MCF 10A (cell line): ENCODE measurements at regions not wholly inside any gene's neighbourhood (a gene's known extent, or its start where the extent isn't known, plus 50 kb on each side); places are given as distances from the start of the nearest gene placed in this dataset.

Experiments used
- BruUV-seq: library from RNA; stranded (reverse); fragments of 400-500 nt; replicated peaks from 2 replicates; lab custom pipeline; 2021; lab: Mats Ljungman, UMichigan
- CTCF ChIA-PET: fragments of 300-600 bp; sonication (Branson Sonifier 250); formaldehyde crosslinking; extraction: SDS; loops from one replicate; lab custom pipeline; 2021; ENCODE audit warnings: antibody characterized with exemption, inconsistent platforms; lab: Yijun Ruan, JAX
- POLR2A ChIA-PET: fragments of 300-600, 350-650 bp; sonication (Branson Sonifier 250); formaldehyde crosslinking; extraction: SDS; loops from one replicate; lab custom pipeline; 2020; ENCODE audit warnings: antibody characterized with exemption, inconsistent platforms; lab: Yijun Ruan, JAX
- DNase-seq: peaks from one replicate; pipeline ENCODE4 v3.0.0-alpha.2; 2018; ENCODE audit not compliant: unreplicated experiment
- H3K27ac Mint-ChIP-seq: one replicate; pipeline ENCODE4 v1.8.0; 2022; ENCODE audit warnings: mild to moderate bottlenecking, low read depth, mixed read lengths; ENCODE audit not compliant: unreplicated experiment
- H3K27me3 Mint-ChIP-seq: one replicate; pipeline ENCODE4 v1.8.0; 2022; ENCODE audit warnings: mixed read lengths; ENCODE audit not compliant: insufficient read depth, unreplicated experiment
- H3K36me3 Mint-ChIP-seq: one replicate; pipeline ENCODE4 v1.8.0; 2022; ENCODE audit warnings: mild to moderate bottlenecking, moderate library complexity, mixed read lengths; ENCODE audit not compliant: insufficient read depth, unreplicated experiment
- H3K4me1 Mint-ChIP-seq: one replicate; pipeline ENCODE4 v1.8.0; 2022; ENCODE audit warnings: mixed read lengths; ENCODE audit not compliant: insufficient read depth, unreplicated experiment
- H3K4me3 Mint-ChIP-seq: one replicate; pipeline ENCODE4 v1.8.0; 2022; ENCODE audit warnings: mild to moderate bottlenecking, moderate library complexity, mixed read lengths; ENCODE audit not compliant: unreplicated experiment
- H3K9me3 Mint-ChIP-seq: one replicate; pipeline ENCODE4 v1.8.0; 2022; ENCODE audit warnings: mixed read lengths; ENCODE audit not compliant: unreplicated experiment
- CTCF ChIP-seq: fragments of 200-600 bp; IDR thresholded peaks from one replicate; pipeline ENCODE4 v1.8.0; 2022; ENCODE audit warnings: antibody characterized with exemption, mild to moderate bottlenecking; ENCODE audit not compliant: unreplicated experiment
- intact Hi-C: fragments of 100-400 bp; cut with micrococcal nuclease; formaldehyde crosslinking; loops from 2 replicates; pipeline ENCODE4 v1.14.1; 2022

DNA sequence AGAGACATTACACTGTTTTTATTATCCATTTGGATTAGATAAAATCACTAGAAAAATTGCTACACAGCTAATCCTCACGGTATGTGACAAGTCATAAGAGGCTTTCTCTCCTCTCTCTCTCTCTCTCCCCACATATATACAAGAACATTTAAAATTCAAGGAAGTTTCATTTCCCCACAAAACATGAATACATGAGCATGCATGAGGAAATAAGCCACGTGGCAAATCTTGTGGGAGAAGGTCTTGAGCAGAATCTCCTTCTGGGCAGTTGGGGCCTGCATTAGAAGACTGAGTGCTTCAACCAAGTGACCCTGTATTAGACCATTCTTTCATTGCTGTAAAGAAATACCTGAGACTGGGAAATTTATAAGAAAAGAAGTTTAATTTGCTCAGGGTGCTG is 1313.1 kb downstream of the MRPL39 start:
- BruUV-seq: no TSS peak
- CTCF ChIA-PET: no interaction called here
- POLR2A ChIA-PET: interaction anchor here (0.5 kb wide), 1 partner anchor 279 kb away, joined by 3 read pairs; no protein-coding TSS in a partner anchor

DNA sequence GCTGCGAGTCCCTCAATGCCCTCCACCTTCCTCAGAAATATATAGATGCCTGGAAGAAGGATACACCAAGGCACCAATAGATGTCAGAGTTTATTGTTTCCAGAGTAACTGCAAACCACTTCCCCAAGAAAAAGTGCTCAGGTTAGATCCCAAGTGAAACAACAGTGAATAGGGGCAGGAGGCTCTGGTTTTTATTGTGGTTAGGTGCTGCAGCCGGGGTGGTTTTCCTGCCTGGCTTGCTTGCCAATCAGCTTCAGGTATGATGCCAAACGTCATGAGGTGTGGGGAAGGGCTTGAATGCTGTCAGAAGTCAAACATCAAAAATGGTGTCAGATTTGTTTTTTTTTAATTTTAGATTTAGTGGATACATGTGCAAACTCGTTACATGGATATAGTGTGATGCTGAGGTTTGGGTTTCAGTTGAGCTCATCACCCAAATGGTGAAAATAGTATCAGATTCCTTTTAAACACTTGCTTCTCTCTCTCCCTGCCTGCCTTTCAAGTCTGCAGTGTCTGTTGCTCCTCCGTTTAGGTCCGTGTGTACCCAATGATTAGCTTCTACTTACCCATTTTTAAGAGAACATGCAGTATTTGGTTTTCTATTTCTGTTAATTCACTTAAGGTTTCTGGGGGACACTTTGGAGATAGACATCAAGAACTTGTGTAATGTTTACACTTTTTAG is 1317.0 kb downstream of the MRPL39 start:
- ChIA-PET CTCF (no interaction called here), POLR2A (interaction anchor here (1.6 kb wide), 1 partner anchor 10 kb away, joined by 3 read pairs; no protein-coding TSS in a partner anchor)
- Mint-ChIP-seq H3K36me3 (no peaks in the 10 kb centered on the region), H3K9me3 (no peaks in the 10 kb centered on the region), H3K27me3 (no peaks in the 10 kb centered on the region), H3K4me1 (no peaks in the 10 kb centered on the region), H3K4me3 (no peak overlapping the region), H3K27ac (no peak overlapping the region)
- intact Hi-C loops: no loop called here
- no TSS peak for BruUV-seq
- no peak for TF ChIP-seq CTCF
- DNase-seq: no peak

More for the DNA sequence above, 1313.1 kb downstream of the MRPL39 start:
- H3K9me3 Mint-ChIP-seq: no peaks in the 10 kb centered on the region
- no peaks in the 10 kb centered on the region for H3K27me3 Mint-ChIP-seq
- intact Hi-C loops: no loop called here
- no peak for DNase-seq
- H3K36me3 Mint-ChIP-seq: no peaks in the 10 kb centered on the region
- no peak overlapping the region for H3K27ac Mint-ChIP-seq
- no peak for TF ChIP-seq CTCF
- no peaks in the 10 kb centered on the region for H3K4me1 Mint-ChIP-seq
- no peak overlapping the region for H3K4me3 Mint-ChIP-seq

DNA sequence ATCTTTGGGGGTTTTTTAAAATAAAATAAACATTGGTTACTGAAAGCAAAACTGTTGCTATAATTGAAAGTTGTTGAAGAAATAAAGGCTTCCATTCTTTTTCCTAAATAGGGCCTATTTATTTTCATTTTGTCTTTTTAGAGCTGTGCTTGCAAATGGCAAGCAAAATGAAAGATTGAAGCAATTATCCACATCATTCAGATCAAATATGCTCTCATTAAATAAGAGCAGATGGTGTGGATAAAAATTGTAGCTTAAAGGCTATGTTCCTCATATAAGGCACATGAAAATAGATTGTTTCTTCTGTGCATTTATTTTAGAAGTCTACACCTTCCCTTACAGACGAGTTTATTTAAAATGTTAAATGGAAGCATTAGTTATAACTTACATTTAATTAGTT is 1317.7 kb downstream of the MRPL39 start:
- BruUV-seq: no TSS peak
- Mint-ChIP-seq H3K27ac (no peak overlapping the region), H3K9me3 (peaks cover 2% of the 10 kb centered on the region), H3K4me3 (no peak overlapping the region), H3K36me3 (no peaks in the 10 kb centered on the region), H3K27me3 (no peaks in the 10 kb centered on the region), H3K4me1 (peaks cover 3% of the 10 kb centered on the region)
- ChIA-PET POLR2A (interaction anchor here (1.6 kb wide), 1 partner anchor 11 kb away, joined by 3 read pairs; no protein-coding TSS in a partner anchor), CTCF (no interaction called here)
- no peak for TF ChIP-seq CTCF
- DNase-seq: no peak
- intact Hi-C loops: no loop called here

GRCh38 chr21:24280596-24280995 is 1326.7 kb downstream of the MRPL39 start:
- H3K9me3 Mint-ChIP-seq: peaks cover 17% of the 10 kb centered on the region
- H3K4me3 Mint-ChIP-seq: no peak overlapping the region
- no peaks in the 10 kb centered on the region for H3K27me3 Mint-ChIP-seq
- DNase-seq: no peak
- POLR2A ChIA-PET: no interaction called here
- no peak overlapping the region for H3K27ac Mint-ChIP-seq
- intact Hi-C loops: no loop called here
- BruUV-seq: no TSS peak
- no peak for TF ChIP-seq CTCF
- peaks cover 7% of the 10 kb centered on the region for H3K4me1 Mint-ChIP-seq
- H3K36me3 Mint-ChIP-seq: no peaks in the 10 kb centered on the region
- CTCF ChIA-PET: interaction anchor here (0.6 kb wide), 1 partner anchor 84 kb away, joined by 3 read pairs; no protein-coding TSS in a partner anchor
